ENCODE measurements at regions not wholly inside any gene's neighbourhood (a gene's known extent, or its start where the extent isn't known, plus 50 kb on each side); places are given as distances from the start of the nearest gene placed in this dataset.

- no peak overlapping the region for H3K4me3 ChIP-seq (ENCODE audit: low read length)
- no peaks in the 10 kb centered on the region for H3K9me2 ChIP-seq (ENCODE audit: insufficient read depth, low read length)
- H2AFZ ChIP-seq (ENCODE audit: low read depth, low read length) = no peak overlapping the region
- no peaks in the 10 kb centered on the region for H3K27me3 ChIP-seq (ENCODE audit: insufficient read depth, low read depth, low read length)
- TF ChIP-seq CTCF (IDR thresholded peaks at IDR 0.05; ENCODE audit: poor library complexity, severe bottlenecking) = no peak
- no peak for TF ChIP-seq RAD21 (conservative IDR thresholded peaks at IDR 0.05)
- TF ChIP-seq EP300 (conservative IDR thresholded peaks at IDR 0.05; ENCODE audit: poor library complexity, severe bottlenecking) = no peak
- TF ChIP-seq MXI1 (conservative IDR thresholded peaks at IDR 0.05; ENCODE audit: poor library complexity, severe bottlenecking) = no peak
- no peak for TF ChIP-seq EZH2 (IDR thresholded peaks at IDR 0.05; ENCODE audit: borderline replicate concordance, insufficient read depth, low read length, poor library complexity, severe bottlenecking)
- no peak for TF ChIP-seq POLR2AphosphoS5 (IDR thresholded peaks at IDR 0.05)
- TF ChIP-seq REST (IDR thresholded peaks at IDR 0.05; ENCODE audit: borderline replicate concordance) = no peak
- TF ChIP-seq TAF1 (IDR thresholded peaks at IDR 0.05; ENCODE audit: low read depth) = no peak
- no peak for TF ChIP-seq SMC3 (conservative IDR thresholded peaks at IDR 0.05; ENCODE audit: poor library complexity)
- H3F3A ChIP-seq (ENCODE audit: insufficient read depth, low read length, poor library complexity, severe bottlenecking) = no peaks in the 10 kb centered on the region
- no peaks in the 10 kb centered on the region for H3K79me2 ChIP-seq (replicated peaks; ENCODE audit: insufficient read depth, low read length)
- no peaks in the 10 kb centered on the region for H3K9me3 ChIP-seq (ENCODE audit: low read length)
- H3K36me3 ChIP-seq (ENCODE audit: insufficient read depth, low read length) = no peaks in the 10 kb centered on the region
- H3K9ac ChIP-seq (ENCODE audit: low read length) = no peak overlapping the region
- no peak overlapping the region for H3K4me2 ChIP-seq (ENCODE audit: low read length)
- no peaks in the 10 kb centered on the region for H4K20me1 ChIP-seq (ENCODE audit: insufficient read depth)
- H3K27ac ChIP-seq (ENCODE audit: low read length) = no peak overlapping the region
Measured at GRCh38 chr12:74227846-74228545, 309.6 kb upstream of the ATXN7L3B start.

- Histone ChIP-seq H3K4me2 (ENCODE audit: low read length) (no peak overlapping the region), H3K27ac (ENCODE audit: low read length) (no peak overlapping the region), H4K20me1 (ENCODE audit: insufficient read depth) (no peaks in the 10 kb centered on the region), H2AFZ (ENCODE audit: low read depth, low read length) (no peak overlapping the region), H3K9me3 (ENCODE audit: low read length) (no peaks in the 10 kb centered on the region), H3K9me2 (ENCODE audit: insufficient read depth, low read length) (no peaks in the 10 kb centered on the region), H3K27me3 (ENCODE audit: insufficient read depth, low read depth, low read length) (no peaks in the 10 kb centered on the region), H3K79me2 (replicated peaks; ENCODE audit: insufficient read depth, low read length) (no peaks in the 10 kb centered on the region), H3K4me3 (ENCODE audit: low read length) (no peak overlapping the region), H3K9ac (ENCODE audit: low read length) (no peak overlapping the region), H3K36me3 (ENCODE audit: insufficient read depth, low read length) (no peaks in the 10 kb centered on the region), H3F3A (ENCODE audit: insufficient read depth, low read length, poor library complexity, severe bottlenecking) (no peaks in the 10 kb centered on the region)
- TF ChIP-seq MXI1 (conservative IDR thresholded peaks at IDR 0.05; ENCODE audit: poor library complexity, severe bottlenecking) = no peak
- TF ChIP-seq TAF1 (IDR thresholded peaks at IDR 0.05; ENCODE audit: low read depth) = no peak
- TF ChIP-seq SMC3 (conservative IDR thresholded peaks at IDR 0.05; ENCODE audit: poor library complexity) = no peak
- no peak for TF ChIP-seq RAD21 (conservative IDR thresholded peaks at IDR 0.05)
Measured at GRCh38 chr12:74229671-74230070, 308.0 kb upstream of the ATXN7L3B start.

Measured in neural cell (in vitro differentiated cells).